Naive thymus-derived CD4-positive, alpha-beta T cell (primary cell): ENCODE measurements at regions not wholly inside any gene's neighbourhood (a gene's known extent, or its start where the extent isn't known, plus 50 kb on each side); places are given as distances from the start of the nearest gene placed in this dataset.

Experiments
- ATAC-seq: fragments of 150-1000 bp; cut with Tn5 transposase; 2 replicates; pipeline ENCODE4 v1.10.0; 2021; ENCODE audit warnings: mild to moderate bottlenecking, moderate library complexity
- CTCF ChIA-PET: fragments of 350-600 bp; sonication (Branson Sonifier 250); formaldehyde crosslinking; loops from one replicate; lab custom pipeline; 2021; ENCODE audit warnings: antibody characterized with exemption; lab: Charles Lee
- POLR2A ChIA-PET: fragments of 350-600 bp; sonication (Branson Sonifier 250); formaldehyde crosslinking; loops from one replicate; lab custom pipeline; 2021; ENCODE audit warnings: antibody characterized with exemption, inconsistent platforms; lab: Charles Lee
- DNase-seq, 9 donors: peaks; one replicate each; pipeline versions ENCODE4 v3.0.0 to v3.0.0-alpha.2; 2020 to 2022; ENCODE audit warnings: mixed read lengths in 1 of 9
- H3K27ac ChIP-seq: one replicate; pipeline ENCODE4 v1.7.0; 2013; ENCODE audit warnings: mild to moderate bottlenecking, low read depth, low read length, moderate library complexity
- H3K27me3 ChIP-seq, 2 donors: one replicate each; pipeline ENCODE4 v1.7.0; 2013; ENCODE audit warnings: low read length in 2 of 2, mild to moderate bottlenecking in 2 of 2, moderate library complexity in 2 of 2; ENCODE audit not compliant: control insufficient read depth in 2 of 2, insufficient read depth in 2 of 2
- H3K36me3 ChIP-seq, 3 experiments: 1 replicate in 2 of 3; 2 replicates in 1 of 3; pipeline ENCODE4 v1.7.0; 2013; ENCODE audit warnings: low read length in 3 of 3, mild to moderate bottlenecking in 3 of 3, moderate library complexity in 1 of 3; ENCODE audit not compliant: insufficient read depth in 3 of 3, control insufficient read depth in 2 of 3
- H3K4me1 ChIP-seq, 2 donors: one replicate each; pipeline ENCODE4 v1.7.0; 2013; ENCODE audit warnings: low read length in 2 of 2, mild to moderate bottlenecking in 2 of 2, moderate library complexity in 1 of 2; ENCODE audit not compliant: control insufficient read depth in 2 of 2, insufficient read depth in 2 of 2
- H3K4me3 ChIP-seq: 2 replicates; pipeline ENCODE4 v1.7.0; 2013; ENCODE audit warnings: mild to moderate bottlenecking, low read length
- H3K9me3 ChIP-seq, 3 experiments: 1 replicate in 2 of 3; 2 replicates in 1 of 3; pipeline ENCODE4 v1.7.0; 2013; ENCODE audit warnings: low read length in 3 of 3; ENCODE audit not compliant: control insufficient read depth in 2 of 3
- H3K27ac Mint-ChIP-seq, 9 donors: one replicate each; pipeline ENCODE4 v1.8.0; 2020 to 2022; ENCODE audit warnings: mixed read lengths in 9 of 9, mild to moderate bottlenecking in 8 of 9, moderate library complexity in 5 of 9, inconsistent platforms in 2 of 9
- H3K27me3 Mint-ChIP-seq, 5 donors: one replicate each; pipeline ENCODE4 v1.8.0; 2021 to 2022; ENCODE audit warnings: mixed read lengths in 5 of 5, mild to moderate bottlenecking in 1 of 5
- H3K36me3 Mint-ChIP-seq, 5 donors: one replicate each; pipeline ENCODE4 v1.8.0; 2020 to 2022; ENCODE audit warnings: mixed read lengths in 5 of 5, mild to moderate bottlenecking in 3 of 5, inconsistent platforms in 1 of 5
- H3K4me1 Mint-ChIP-seq, 7 donors: one replicate each; pipeline ENCODE4 v1.8.0; 2020 to 2022; ENCODE audit warnings: mixed read lengths in 7 of 7, mild to moderate bottlenecking in 3 of 7, inconsistent platforms in 1 of 7
- H3K4me3 Mint-ChIP-seq, 10 donors: one replicate each; pipeline ENCODE4 v1.8.0; 2020 to 2022; ENCODE audit warnings: mild to moderate bottlenecking in 10 of 10, mixed read lengths in 10 of 10, moderate library complexity in 6 of 10, inconsistent platforms in 2 of 10
- H3K9me3 Mint-ChIP-seq, 11 donors: one replicate each; pipeline ENCODE4 v1.8.0; 2020 to 2022; ENCODE audit warnings: mixed read lengths in 11 of 11, mild to moderate bottlenecking in 4 of 11, inconsistent platforms in 1 of 11, moderate library complexity in 1 of 11
- intact Hi-C, 2 donors: fragments of 100-400 bp; cut with micrococcal nuclease; formaldehyde crosslinking; loops; one replicate each; pipeline ENCODE4 v1.15.1; 2023

GRCh38 chrX:138954976-138955375 lies 243.5 kb upstream of the FGF13 start:
- ChIA-PET CTCF (no interaction called here), POLR2A (no interaction called here)
- no peaks in the 10 kb centered on the region for H3K9me3 ChIP-seq
- intact Hi-C loops: no loop called here
- no peaks in the 10 kb centered on the region for H3K4me1 Mint-ChIP-seq
- no peak overlapping the region for H3K27ac Mint-ChIP-seq
- no peaks in the 10 kb centered on the region for H3K36me3 ChIP-seq
- H3K27me3 ChIP-seq: no peaks in the 10 kb centered on the region
- H3K4me3 Mint-ChIP-seq: no peak overlapping the region
- no peak for ATAC-seq
- H3K4me3 ChIP-seq: no peak overlapping the region
- peaks cover 0 to 1% (median 0%) of the 10 kb centered on the region in 11 donors for H3K9me3 Mint-ChIP-seq
- no peak overlapping the region for H3K27ac ChIP-seq
- H3K4me1 ChIP-seq: no peaks in the 10 kb centered on the region
- no peaks in the 10 kb centered on the region for H3K27me3 Mint-ChIP-seq
- no peak for DNase-seq
- no peaks in the 10 kb centered on the region for H3K36me3 Mint-ChIP-seq

GRCh38 chrX:138946926-138947325 lies 235.4 kb upstream of the FGF13 start:
- Histone ChIP-seq H3K4me1 (no peaks in the 10 kb centered on the region), H3K4me3 (no peak overlapping the region), H3K9me3 (no peaks in the 10 kb centered on the region), H3K27me3 (no peaks in the 10 kb centered on the region), H3K36me3 (no peaks in the 10 kb centered on the region), H3K27ac (no peak overlapping the region)
- Mint-ChIP-seq H3K27me3 (no peaks in the 10 kb centered on the region), H3K4me3 (no peak overlapping the region), H3K36me3 (no peaks in the 10 kb centered on the region), H3K4me1 (no peaks in the 10 kb centered on the region), H3K27ac (no peak overlapping the region), H3K9me3 (peaks cover 0 to 3% (median 0%) of the 10 kb centered on the region in 11 donors)
- intact Hi-C loops: no loop called here
- no peak for DNase-seq
- ChIA-PET CTCF (no interaction called here), POLR2A (no interaction called here)
- ATAC-seq: no peak

GRCh38 chrX:138945219-138945618 lies 233.7 kb upstream of the FGF13 start:
- H3K36me3 Mint-ChIP-seq: no peaks in the 10 kb centered on the region
- no peak overlapping the region for H3K4me3 Mint-ChIP-seq
- H3K9me3 Mint-ChIP-seq: peaks cover 0 to 2% (median 0%) of the 10 kb centered on the region in 11 donors
- intact Hi-C loops: no loop called here
- no peak overlapping the region for H3K27ac Mint-ChIP-seq
- no peaks in the 10 kb centered on the region for H3K27me3 Mint-ChIP-seq
- ChIA-PET CTCF (no interaction called here), POLR2A (no interaction called here)
- Histone ChIP-seq H3K9me3 (no peaks in the 10 kb centered on the region), H3K36me3 (no peaks in the 10 kb centered on the region), H3K4me3 (no peak overlapping the region), H3K27me3 (no peaks in the 10 kb centered on the region), H3K27ac (no peak overlapping the region), H3K4me1 (no peaks in the 10 kb centered on the region)
- H3K4me1 Mint-ChIP-seq: no peaks in the 10 kb centered on the region
- DNase-seq (no peak), ATAC-seq (no peak)

DNA sequence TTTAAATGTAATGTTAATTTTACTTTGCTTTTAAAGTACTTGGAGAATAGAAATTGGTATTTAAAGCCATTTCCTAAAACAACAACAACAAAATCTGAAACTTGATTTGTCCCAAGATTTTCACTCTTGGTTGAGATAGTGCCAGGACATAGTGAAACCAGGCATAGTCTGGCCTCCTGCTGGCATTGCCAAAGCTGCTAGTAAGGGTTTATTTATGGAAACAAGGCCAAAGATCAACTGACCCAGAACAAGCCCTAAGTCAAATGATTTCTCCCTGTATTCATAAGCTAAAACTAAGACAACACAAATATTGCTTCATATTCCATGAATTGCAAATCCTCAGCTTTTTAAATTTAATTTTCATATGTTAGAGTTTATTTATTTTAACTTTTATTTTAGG lies 227.5 kb upstream of the FGF13 start:
- intact Hi-C loops: no loop called here
- CTCF ChIA-PET: no interaction called here
- H3K36me3 ChIP-seq: no peaks in the 10 kb centered on the region
- no peaks in the 10 kb centered on the region for H3K9me3 ChIP-seq
- POLR2A ChIA-PET: no interaction called here
- H3K4me3 ChIP-seq: no peak overlapping the region
- no peaks in the 10 kb centered on the region for H3K4me1 ChIP-seq
- H3K27ac ChIP-seq: no peak overlapping the region
- H3K4me3 Mint-ChIP-seq: no peak overlapping the region
- no peaks in the 10 kb centered on the region for H3K27me3 ChIP-seq
- no peaks in the 10 kb centered on the region for H3K27me3 Mint-ChIP-seq
- H3K4me1 Mint-ChIP-seq: no peaks in the 10 kb centered on the region
- H3K9me3 Mint-ChIP-seq: peaks cover 0 to 3% (median 0%) of the 10 kb centered on the region in 11 donors
- H3K27ac Mint-ChIP-seq: no peak overlapping the region
- DNase-seq (no peak), ATAC-seq (no peak)
- H3K36me3 Mint-ChIP-seq: no peaks in the 10 kb centered on the region

DNA sequence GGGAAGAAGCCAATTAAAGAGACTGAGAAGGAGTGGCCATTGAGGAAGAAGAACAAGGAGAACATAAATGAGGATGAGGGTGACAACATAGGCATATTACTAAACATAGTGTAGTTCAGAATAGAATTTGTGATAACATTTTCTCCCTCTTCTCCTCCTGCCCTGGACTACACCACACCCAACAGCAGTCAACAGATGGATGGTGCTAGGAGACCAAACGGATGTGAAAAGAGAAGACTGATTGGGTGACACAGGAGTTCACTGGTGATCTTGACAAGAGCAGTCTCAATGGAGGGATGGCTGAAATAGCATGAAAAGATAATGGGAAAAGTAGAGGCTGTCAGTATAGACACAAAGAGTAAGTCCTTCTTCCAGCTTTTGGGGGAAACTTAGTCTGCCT lies 226.5 kb upstream of the FGF13 start:
- peaks cover 0 to 3% (median 0%) of the 10 kb centered on the region in 11 donors for H3K9me3 Mint-ChIP-seq
- H3K27ac ChIP-seq: no peak overlapping the region
- ATAC-seq: no peak
- H3K4me3 ChIP-seq: no peak overlapping the region
- intact Hi-C loops: no loop called here
- no peaks in the 10 kb centered on the region for H3K9me3 ChIP-seq
- H3K36me3 ChIP-seq: no peaks in the 10 kb centered on the region
- no peak for DNase-seq
- no peaks in the 10 kb centered on the region for H3K4me1 Mint-ChIP-seq
- ChIA-PET CTCF (no interaction called here), POLR2A (no interaction called here)
- H3K27me3 ChIP-seq: no peaks in the 10 kb centered on the region
- no peak overlapping the region for H3K27ac Mint-ChIP-seq
- no peaks in the 10 kb centered on the region for H3K4me1 ChIP-seq
- H3K4me3 Mint-ChIP-seq: no peak overlapping the region
- H3K36me3 Mint-ChIP-seq: no peaks in the 10 kb centered on the region
- H3K27me3 Mint-ChIP-seq: no peaks in the 10 kb centered on the region

DNA sequence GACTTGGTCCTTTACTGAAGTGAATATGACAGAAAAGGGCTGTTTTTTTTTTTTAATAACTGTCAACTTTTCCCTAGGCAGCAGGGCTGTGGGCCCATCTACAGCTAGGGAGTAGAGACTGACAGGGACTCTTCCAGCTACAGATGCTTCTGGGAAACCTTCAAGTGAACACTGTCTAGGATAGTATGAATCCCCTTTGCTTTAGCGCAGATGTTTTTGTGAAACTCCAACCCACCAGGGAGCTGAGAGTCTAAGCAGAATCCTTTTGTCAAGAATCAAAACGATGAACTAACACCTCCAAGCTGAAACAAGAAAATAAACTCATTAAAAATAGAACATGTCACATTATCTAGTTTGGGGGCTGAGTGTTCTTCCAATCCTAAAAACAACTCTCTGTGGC lies 219.7 kb upstream of the FGF13 start:
- POLR2A ChIA-PET: no interaction called here
- no peaks in the 10 kb centered on the region for H3K4me1 ChIP-seq
- no peaks in the 10 kb centered on the region for H3K36me3 Mint-ChIP-seq

GRCh38 chrX:138930583-138930945 lies 219.0 kb upstream of the FGF13 start:
- peaks cover 0 to 3% (median 0%) of the 10 kb centered on the region in 11 donors for H3K9me3 Mint-ChIP-seq
- no peak overlapping the region for H3K27ac Mint-ChIP-seq
- ATAC-seq (no peak), DNase-seq (no peak)
- H3K27ac ChIP-seq: no peak overlapping the region
- H3K9me3 ChIP-seq: no peaks in the 10 kb centered on the region
- POLR2A ChIA-PET: no interaction called here
- no peaks in the 10 kb centered on the region for H3K4me1 Mint-ChIP-seq
- no peaks in the 10 kb centered on the region for H3K36me3 ChIP-seq
- no peak overlapping the region for H3K4me3 ChIP-seq
- H3K4me1 ChIP-seq: no peaks in the 10 kb centered on the region
- no peak overlapping the region for H3K4me3 Mint-ChIP-seq
- H3K36me3 Mint-ChIP-seq: no peaks in the 10 kb centered on the region
- no peaks in the 10 kb centered on the region for H3K27me3 ChIP-seq
- CTCF ChIA-PET: no interaction called here
- intact Hi-C loops: no loop called here
- no peaks in the 10 kb centered on the region for H3K27me3 Mint-ChIP-seq

More for the DNA sequence above, 219.7 kb upstream of the FGF13 start:
- Mint-ChIP-seq H3K4me1 (no peaks in the 10 kb centered on the region), H3K9me3 (peaks cover 0 to 3% (median 0%) of the 10 kb centered on the region in 11 donors), H3K27ac (no peak overlapping the region), H3K27me3 (no peaks in the 10 kb centered on the region), H3K4me3 (no peak overlapping the region)
- Histone ChIP-seq H3K36me3 (no peaks in the 10 kb centered on the region), H3K27ac (no peak overlapping the region), H3K4me3 (no peak overlapping the region), H3K27me3 (no peaks in the 10 kb centered on the region), H3K9me3 (no peaks in the 10 kb centered on the region)
- CTCF ChIA-PET: no interaction called here
- DNase-seq (no peak), ATAC-seq (no peak)
- intact Hi-C loops: no loop called here
